ENCODE measurements at regions not wholly inside any gene's neighbourhood (a gene's known extent, or its start where the extent isn't known, plus 50 kb on each side); places are given as distances from the start of the nearest gene placed in this dataset.

DNA sequence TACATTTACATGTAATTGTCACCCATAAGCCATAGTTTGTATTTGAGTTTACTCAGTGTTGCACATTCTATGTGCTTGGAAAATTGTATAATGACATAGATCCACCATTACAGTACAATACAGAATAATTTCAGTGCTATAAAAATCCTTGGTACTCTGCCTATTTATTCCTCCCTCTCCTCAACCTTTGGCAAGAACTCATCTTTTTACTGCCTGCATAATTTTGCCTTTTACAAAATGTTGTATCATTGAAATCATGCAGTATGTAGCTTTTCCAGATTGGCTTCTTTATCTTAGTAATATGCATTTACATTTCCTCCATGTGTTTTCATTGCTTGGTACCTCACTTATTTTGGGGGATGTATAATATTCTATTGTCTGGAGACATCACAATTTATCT lies 786.9 kb upstream of the SEMA6D start:
- intact Hi-C loops (cut with DNase I) = no loop called here
- Histone ChIP-seq H3K4me1 (ENCODE audit: control insufficient read depth in 1 of 2, insufficient read depth in 2 of 2, low read length in 2 of 2) (no peaks in the 10 kb centered on the region), H3K27ac (ENCODE audit: low read depth in 1 of 2, low read length in 2 of 2) (no peak overlapping the region)

DNA sequence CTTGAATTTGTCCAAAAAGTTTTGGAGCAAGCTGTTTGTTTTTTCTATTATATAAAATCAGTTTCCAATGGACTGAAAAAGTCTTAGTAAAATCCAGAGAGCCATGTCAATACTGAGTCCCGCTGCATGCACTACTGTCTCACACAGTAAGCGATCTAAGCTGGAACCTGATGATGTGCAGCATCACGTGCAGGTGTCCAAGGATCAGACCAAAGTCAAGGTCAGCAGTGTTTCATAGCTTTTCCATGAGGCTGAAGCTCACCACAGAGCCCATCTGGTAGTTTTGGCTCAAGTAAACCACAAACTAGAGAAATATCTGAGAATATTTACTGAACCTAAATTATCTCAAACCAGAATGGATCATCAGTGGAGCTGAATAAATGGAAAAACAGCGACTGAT lies 784.0 kb upstream of the SEMA6D start:
- Histone ChIP-seq H3K9me3 (ENCODE audit: control insufficient read depth, low read length) (no peaks in the 10 kb centered on the region), H3K27ac (ENCODE audit: low read depth in 1 of 2, low read length in 2 of 2) (no peak overlapping the region), H3K4me1 (ENCODE audit: control insufficient read depth in 1 of 2, insufficient read depth in 2 of 2, low read length in 2 of 2) (no peaks in the 10 kb centered on the region), H3K4me3 (ENCODE audit: low read length in 2 of 2) (no peak overlapping the region), H3K36me3 (ENCODE audit: control insufficient read depth in 1 of 2, insufficient read depth in 2 of 2, low read length in 1 of 2) (no peaks in the 10 kb centered on the region), H3K27me3 (ENCODE audit: control insufficient read depth in 1 of 2, insufficient read depth in 2 of 2, low read length in 1 of 2) (no peaks in the 10 kb centered on the region)
- no peak for DNase-seq
- intact Hi-C loops (cut with DNase I) = no loop called here
- ATAC-seq (ENCODE audit: low FRiP score) = no peak
- WGBS, 2 donors = 87 to 98% methylated on average over 4 of the region's 4 CpGs

More for the DNA sequence above, 786.9 kb upstream of the SEMA6D start:
- Histone ChIP-seq H3K36me3 (ENCODE audit: control insufficient read depth in 1 of 2, insufficient read depth in 2 of 2, low read length in 1 of 2) (no peaks in the 10 kb centered on the region), H3K9me3 (ENCODE audit: control insufficient read depth, low read length) (no peaks in the 10 kb centered on the region), H3K27me3 (ENCODE audit: control insufficient read depth in 1 of 2, insufficient read depth in 2 of 2, low read length in 1 of 2) (no peaks in the 10 kb centered on the region), H3K4me3 (ENCODE audit: low read length in 2 of 2) (no peak overlapping the region)
- ATAC-seq (ENCODE audit: low FRiP score) (no peak), DNase-seq (no peak)

DNA sequence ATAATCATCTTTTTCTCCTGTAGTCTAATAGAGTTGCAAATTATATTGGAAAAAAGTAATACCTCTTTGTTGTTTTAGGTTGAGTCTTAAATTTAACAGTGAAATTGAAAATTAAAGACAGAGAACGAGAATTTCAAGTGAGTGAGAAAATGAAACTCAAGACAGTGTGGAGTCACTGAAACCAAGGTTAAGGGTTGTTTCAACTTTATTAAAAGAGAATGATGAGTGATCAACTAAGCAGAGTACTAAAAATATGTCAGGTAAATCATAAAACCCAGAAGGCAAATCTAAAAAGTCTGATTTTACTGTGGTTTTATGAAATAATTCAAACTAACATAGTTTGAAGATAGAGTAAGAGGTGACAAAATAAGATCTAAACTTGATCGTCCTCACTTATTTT lies 782.5 kb upstream of the SEMA6D start:
- Histone ChIP-seq H3K36me3 (ENCODE audit: control insufficient read depth in 1 of 2, insufficient read depth in 2 of 2, low read length in 1 of 2) (no peaks in the 10 kb centered on the region), H3K4me3 (ENCODE audit: low read length in 2 of 2) (no peak overlapping the region), H3K27me3 (ENCODE audit: control insufficient read depth in 1 of 2, insufficient read depth in 2 of 2, low read length in 1 of 2) (no peaks in the 10 kb centered on the region), H3K27ac (ENCODE audit: low read depth in 1 of 2, low read length in 2 of 2) (no peak overlapping the region), H3K4me1 (ENCODE audit: control insufficient read depth in 1 of 2, insufficient read depth in 2 of 2, low read length in 2 of 2) (no peaks in the 10 kb centered on the region), H3K9me3 (ENCODE audit: control insufficient read depth, low read length) (no peaks in the 10 kb centered on the region)
- ATAC-seq (ENCODE audit: low FRiP score) (no peak), DNase-seq (no peak)
- intact Hi-C loops (cut with DNase I) = no loop called here
- 88 to 92% methylated on average over 2 of the region's 2 CpGs for WGBS, 2 donors

DNA sequence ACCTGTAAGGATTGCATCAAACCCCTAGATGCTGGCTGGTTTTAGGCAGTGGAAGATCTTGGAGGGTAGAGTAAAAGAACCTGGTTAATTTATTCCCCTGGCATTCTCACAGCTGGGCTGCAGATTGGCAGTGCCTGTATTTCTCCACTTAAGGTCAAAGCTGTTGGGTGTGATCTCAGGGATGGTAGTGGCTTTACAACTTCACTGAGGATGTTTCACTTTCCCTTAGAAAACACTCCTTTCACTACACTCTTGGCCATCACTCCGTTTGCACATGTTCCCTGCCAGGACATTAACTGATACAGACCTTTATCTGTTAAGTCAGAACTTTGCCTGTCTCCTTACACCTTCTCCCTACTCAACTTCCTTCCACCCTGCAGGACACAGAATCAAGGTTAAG lies 779.1 kb upstream of the SEMA6D start:
- intact Hi-C loops (cut with DNase I) = no loop called here
- no peak for ATAC-seq (ENCODE audit: low FRiP score)
- no peak overlapping the region for H3K4me3 ChIP-seq (ENCODE audit: low read length in 2 of 2)
- H3K9me3 ChIP-seq (ENCODE audit: control insufficient read depth, low read length) = no peaks in the 10 kb centered on the region
- no peaks in the 10 kb centered on the region for H3K36me3 ChIP-seq (ENCODE audit: control insufficient read depth in 1 of 2, insufficient read depth in 2 of 2, low read length in 1 of 2)
- no peaks in the 10 kb centered on the region for H3K27me3 ChIP-seq (ENCODE audit: control insufficient read depth in 1 of 2, insufficient read depth in 2 of 2, low read length in 1 of 2)
- H3K4me1 ChIP-seq (ENCODE audit: control insufficient read depth in 1 of 2, insufficient read depth in 2 of 2, low read length in 2 of 2) = peaks cover 0 to 3% of the 10 kb centered on the region in 2 donors
- no peak for DNase-seq
- 55 to 58% methylated on average over 1 of the region's 1 CpG for WGBS, 2 donors
- no peak overlapping the region for H3K27ac ChIP-seq (ENCODE audit: low read depth in 1 of 2, low read length in 2 of 2)

DNA sequence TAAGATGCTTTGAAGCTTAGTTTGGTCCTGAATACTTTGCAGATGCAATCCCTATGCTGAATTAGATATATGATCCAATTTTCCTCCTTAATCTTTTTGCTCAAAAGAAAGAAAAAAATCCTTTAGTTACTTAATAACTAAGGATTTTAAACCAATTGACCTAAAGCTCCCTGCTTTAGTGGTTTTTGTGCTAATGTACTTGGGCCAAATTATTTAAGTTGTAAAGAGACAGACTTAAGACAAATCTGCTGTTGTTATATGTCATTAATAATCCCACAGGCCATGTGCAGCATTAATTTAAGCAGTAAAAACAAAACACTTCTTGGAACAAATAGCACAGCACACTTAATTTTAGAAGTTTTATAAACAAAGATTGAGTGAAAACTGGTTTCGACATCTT lies 776.1 kb upstream of the SEMA6D start:
- H3K9me3 ChIP-seq (ENCODE audit: control insufficient read depth, low read length) = no peaks in the 10 kb centered on the region
- DNase-seq (no peak), ATAC-seq (ENCODE audit: low FRiP score) (no peak)
- H3K36me3 ChIP-seq (ENCODE audit: control insufficient read depth in 1 of 2, insufficient read depth in 2 of 2, low read length in 1 of 2) = no peaks in the 10 kb centered on the region
- no peak overlapping the region for H3K4me3 ChIP-seq (ENCODE audit: low read length in 2 of 2)
- H3K4me1 ChIP-seq (ENCODE audit: control insufficient read depth in 1 of 2, insufficient read depth in 2 of 2, low read length in 2 of 2) = peaks cover 0 to 3% of the 10 kb centered on the region in 2 donors
- WGBS, 2 donors = 48 to 49% methylated on average over 1 of the region's 1 CpG
- H3K27ac ChIP-seq (ENCODE audit: low read depth in 1 of 2, low read length in 2 of 2) = no peak overlapping the region
- H3K27me3 ChIP-seq (ENCODE audit: control insufficient read depth in 1 of 2, insufficient read depth in 2 of 2, low read length in 1 of 2) = no peaks in the 10 kb centered on the region
- intact Hi-C loops (cut with DNase I) = no loop called here

DNA sequence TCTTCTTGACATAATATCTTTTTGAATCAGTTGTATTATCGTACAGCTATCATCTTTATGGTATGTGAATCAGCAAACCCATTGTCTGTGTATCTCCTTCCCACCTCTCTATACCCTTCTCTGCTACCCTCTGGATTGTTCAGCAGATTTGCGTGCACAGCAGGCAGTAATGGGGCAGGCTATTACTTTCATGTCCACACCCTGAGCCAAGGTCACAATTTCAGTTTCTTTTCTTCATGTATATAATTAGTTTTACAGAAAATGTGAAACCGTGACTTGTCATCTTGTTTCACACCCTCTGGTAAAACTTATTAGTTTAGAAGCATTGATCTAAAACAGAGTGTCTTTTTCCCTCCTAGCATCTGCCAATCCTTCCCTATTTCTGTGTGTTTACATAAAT lies 770.4 kb upstream of the SEMA6D start:
- ATAC-seq (ENCODE audit: low FRiP score) (no peak), DNase-seq (no peak)
- WGBS, 2 donors = 93 to 97% methylated on average over 3 of the region's 3 CpGs
- intact Hi-C loops (cut with DNase I) = no loop called here
- no peak overlapping the region for H3K4me3 ChIP-seq (ENCODE audit: low read length in 2 of 2)
- H3K27ac ChIP-seq (ENCODE audit: low read depth in 1 of 2, low read length in 2 of 2) = no peak overlapping the region
- no peaks in the 10 kb centered on the region for H3K9me3 ChIP-seq (ENCODE audit: control insufficient read depth, low read length)
- no peaks in the 10 kb centered on the region for H3K4me1 ChIP-seq (ENCODE audit: control insufficient read depth in 1 of 2, insufficient read depth in 2 of 2, low read length in 2 of 2)
- H3K36me3 ChIP-seq (ENCODE audit: control insufficient read depth in 1 of 2, insufficient read depth in 2 of 2, low read length in 1 of 2) = no peaks in the 10 kb centered on the region
- no peaks in the 10 kb centered on the region for H3K27me3 ChIP-seq (ENCODE audit: control insufficient read depth in 1 of 2, insufficient read depth in 2 of 2, low read length in 1 of 2)

DNA sequence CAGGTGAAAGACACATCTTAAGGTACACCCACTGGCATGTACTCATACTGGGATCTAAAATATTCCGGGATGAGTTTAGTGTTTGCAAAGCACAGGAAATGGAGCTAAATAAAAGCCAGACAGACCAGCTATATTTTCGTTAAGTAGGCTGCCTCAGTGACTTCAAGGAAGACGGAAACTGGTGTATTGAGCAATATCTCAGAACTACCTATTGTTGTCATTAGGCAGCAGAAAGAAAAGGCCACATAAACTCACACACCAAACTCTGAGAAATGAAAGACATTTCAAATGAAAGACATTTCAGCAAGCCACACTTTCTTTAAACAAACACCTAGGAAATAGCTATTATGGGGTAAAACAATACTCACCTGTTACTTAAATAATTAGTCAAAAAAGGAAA lies 761.7 kb upstream of the SEMA6D start:
- Histone ChIP-seq H3K4me3 (ENCODE audit: low read length in 2 of 2) (no peak overlapping the region), H3K4me1 (ENCODE audit: control insufficient read depth in 1 of 2, insufficient read depth in 2 of 2, low read length in 2 of 2) (peaks cover 0 to 3% of the 10 kb centered on the region in 2 donors), H3K27ac (ENCODE audit: low read depth in 1 of 2, low read length in 2 of 2) (no peak overlapping the region), H3K36me3 (ENCODE audit: control insufficient read depth in 1 of 2, insufficient read depth in 2 of 2, low read length in 1 of 2) (no peaks in the 10 kb centered on the region), H3K9me3 (ENCODE audit: control insufficient read depth, low read length) (no peaks in the 10 kb centered on the region), H3K27me3 (ENCODE audit: control insufficient read depth in 1 of 2, insufficient read depth in 2 of 2, low read length in 1 of 2) (no peaks in the 10 kb centered on the region)
- WGBS, 2 donors = 90 to 94% methylated on average over 3 of the region's 3 CpGs
- intact Hi-C loops (cut with DNase I) = no loop called here
- DNase-seq (no peak), ATAC-seq (ENCODE audit: low FRiP score) (no peak)

DNA sequence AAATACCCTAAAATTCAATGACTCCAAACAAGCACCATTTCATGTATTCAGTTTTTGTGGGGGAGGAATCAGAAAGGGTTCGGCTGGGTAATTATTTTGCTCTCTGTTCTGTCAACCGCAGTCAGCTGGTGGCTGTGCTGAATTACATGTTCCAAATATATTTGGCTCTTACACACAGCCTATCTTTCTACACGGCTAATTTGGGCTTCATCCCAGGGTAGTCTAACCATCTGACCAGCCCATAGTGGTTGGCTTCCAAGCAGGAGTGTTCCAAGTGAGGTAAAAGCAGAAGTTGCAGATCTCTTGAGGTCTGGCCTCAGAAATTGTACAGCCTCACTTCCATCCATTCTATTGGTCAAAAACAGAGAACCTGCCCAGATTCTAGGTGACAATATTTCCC lies 760.8 kb upstream of the SEMA6D start:
- ATAC-seq (ENCODE audit: low FRiP score) (peak; percentile 44), DNase-seq (no peak)
- 10% methylated on average over 3 of the region's 3 CpGs for WGBS, 2 donors
- Histone ChIP-seq H3K27ac (ENCODE audit: low read depth in 1 of 2, low read length in 2 of 2) (no peak overlapping the region), H3K36me3 (ENCODE audit: control insufficient read depth in 1 of 2, insufficient read depth in 2 of 2, low read length in 1 of 2) (no peaks in the 10 kb centered on the region), H3K27me3 (ENCODE audit: control insufficient read depth in 1 of 2, insufficient read depth in 2 of 2, low read length in 1 of 2) (no peaks in the 10 kb centered on the region), H3K4me3 (ENCODE audit: low read length in 2 of 2) (no peak overlapping the region), H3K9me3 (ENCODE audit: control insufficient read depth, low read length) (no peaks in the 10 kb centered on the region), H3K4me1 (ENCODE audit: control insufficient read depth in 1 of 2, insufficient read depth in 2 of 2, low read length in 2 of 2) (peaks cover 0 to 3% of the 10 kb centered on the region in 2 donors)
- intact Hi-C loops (cut with DNase I) = no loop called here

DNA sequence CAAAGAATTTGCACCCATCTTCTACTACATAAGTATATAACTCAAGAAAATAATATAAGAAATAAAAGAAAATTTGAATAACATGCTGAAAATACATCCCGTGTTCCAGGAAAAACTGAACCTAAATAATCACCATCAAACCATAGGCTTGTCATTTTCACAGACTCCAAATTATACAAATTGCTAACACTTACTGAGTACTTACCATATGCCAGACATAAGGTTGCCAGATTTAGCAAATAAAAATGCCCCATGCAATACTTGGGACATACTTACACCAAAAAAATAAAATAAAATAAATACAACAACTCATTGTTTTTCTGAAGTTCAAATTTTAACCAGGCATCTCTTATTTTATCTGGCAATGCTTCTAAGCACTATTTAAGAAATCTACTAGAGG lies 760.4 kb upstream of the SEMA6D start:
- Histone ChIP-seq H3K27ac (ENCODE audit: low read depth in 1 of 2, low read length in 2 of 2) (no peak overlapping the region), H3K9me3 (ENCODE audit: control insufficient read depth, low read length) (no peaks in the 10 kb centered on the region), H3K27me3 (ENCODE audit: control insufficient read depth in 1 of 2, insufficient read depth in 2 of 2, low read length in 1 of 2) (no peaks in the 10 kb centered on the region), H3K4me1 (ENCODE audit: control insufficient read depth in 1 of 2, insufficient read depth in 2 of 2, low read length in 2 of 2) (peaks cover 0 to 3% of the 10 kb centered on the region in 2 donors), H3K36me3 (ENCODE audit: control insufficient read depth in 1 of 2, insufficient read depth in 2 of 2, low read length in 1 of 2) (no peaks in the 10 kb centered on the region), H3K4me3 (ENCODE audit: low read length in 2 of 2) (no peak overlapping the region)
- WGBS, 2 donors = 47 to 54% methylated on average over 1 of the region's 1 CpG
- intact Hi-C loops (cut with DNase I) = no loop called here
- no peak for ATAC-seq (ENCODE audit: low FRiP score)
- no peak for DNase-seq

All from aorta (tissue), 5 donors.